ENCODE measurements at regions not wholly inside any gene's neighbourhood (a gene's known extent, or its start where the extent isn't known, plus 50 kb on each side); places are given as distances from the start of the nearest gene placed in this dataset.

GRCh38 chr16:79439901-79440300 is 160.6 kb downstream of the MAF start:
- DNase-seq (ENCODE audit: low read depth): no peak

GRCh38 chr16:79437764-79438751 is 162.5 kb downstream of the MAF start:
- DNase-seq (ENCODE audit: low read depth): no peak

GRCh38 chr16:79436885-79437284 is 163.7 kb downstream of the MAF start:
- no peak for DNase-seq (ENCODE audit: low read depth)

DNA sequence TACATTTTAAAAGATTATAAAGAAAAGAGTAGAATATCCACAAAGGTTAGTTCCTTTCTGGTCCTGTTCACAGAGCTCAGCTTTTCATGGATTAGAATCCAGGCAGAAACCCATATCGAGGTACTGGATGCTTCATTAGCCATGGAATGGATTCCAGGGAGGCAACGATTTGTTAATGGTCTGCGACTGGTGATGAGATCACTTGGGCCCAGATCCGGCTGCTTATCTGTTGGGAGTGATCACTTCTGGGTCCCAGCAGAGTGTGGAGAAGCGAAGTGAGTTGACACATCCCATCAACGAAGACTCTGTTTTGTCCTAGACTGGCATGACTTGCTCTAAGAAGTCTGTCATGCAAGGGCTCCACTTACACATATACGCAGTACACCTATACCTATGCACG is 165.8 kb downstream of the MAF start:
- no peak for DNase-seq (ENCODE audit: low read depth)

DNA sequence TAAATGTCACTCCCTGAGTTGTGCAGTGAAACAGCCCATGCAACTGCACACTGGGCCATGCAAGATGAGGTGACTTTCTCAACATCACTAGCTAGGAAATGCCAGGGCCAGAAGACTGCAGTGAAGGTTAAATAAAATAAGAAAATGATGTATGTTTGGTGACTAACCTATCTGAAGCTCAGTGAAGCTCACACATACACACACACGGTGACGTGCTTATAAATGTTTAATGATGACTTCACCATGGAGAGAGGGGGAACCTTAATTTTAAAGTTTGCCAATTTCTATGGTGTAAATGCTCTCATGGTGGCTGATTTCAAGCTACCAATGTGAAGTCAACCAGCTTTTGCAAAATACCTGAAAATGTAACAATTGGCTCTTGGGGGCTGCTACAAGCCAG is 166.4 kb downstream of the MAF start:
- DNase-seq (ENCODE audit: low read depth): no peak

DNA sequence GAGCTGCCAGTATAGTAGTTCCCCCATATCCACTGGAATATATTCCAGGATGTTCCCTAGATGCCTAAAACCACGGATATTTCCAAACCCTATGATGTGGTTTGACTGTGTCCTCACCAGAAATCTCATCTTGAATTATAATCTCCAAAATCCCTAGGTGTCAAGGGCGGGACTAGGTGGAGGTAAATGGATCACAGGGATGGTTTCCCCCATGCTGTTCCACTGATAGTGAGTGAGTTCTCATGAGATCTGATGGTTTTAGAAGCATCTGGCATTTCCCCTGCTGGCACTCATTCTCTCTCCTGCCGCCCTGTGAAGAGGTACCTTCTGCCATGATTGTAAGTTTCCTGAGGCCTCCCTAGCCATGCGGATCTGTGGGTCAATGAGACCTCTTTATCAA is 168.6 kb downstream of the MAF start:
- DNase-seq (ENCODE audit: low read depth): no peak

DNA sequence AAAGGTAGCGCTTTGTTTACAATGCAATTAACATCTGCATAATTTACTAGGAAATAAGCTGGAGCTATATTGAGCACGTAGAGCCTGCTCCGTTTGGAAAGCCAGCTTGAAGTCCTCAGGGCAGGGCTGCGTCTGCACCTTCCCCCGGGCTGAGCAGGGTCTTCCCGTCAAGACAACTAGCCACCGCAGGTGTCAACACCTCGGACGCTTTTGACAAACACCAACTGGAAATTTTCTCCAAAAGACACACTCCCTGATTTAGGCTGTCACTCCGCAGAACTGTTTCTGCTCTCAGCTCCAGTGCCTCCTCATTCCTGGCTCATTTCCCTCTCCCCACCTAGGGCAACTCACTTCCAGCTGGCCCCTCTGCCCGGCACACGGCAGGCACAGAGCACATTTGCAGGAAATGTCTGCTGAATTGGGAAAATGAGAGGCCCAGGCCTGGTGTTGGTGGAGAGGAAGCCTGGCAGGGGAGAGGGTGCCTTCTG is 170.3 kb downstream of the MAF start:
- no peak for DNase-seq (ENCODE audit: low read depth)

DNA sequence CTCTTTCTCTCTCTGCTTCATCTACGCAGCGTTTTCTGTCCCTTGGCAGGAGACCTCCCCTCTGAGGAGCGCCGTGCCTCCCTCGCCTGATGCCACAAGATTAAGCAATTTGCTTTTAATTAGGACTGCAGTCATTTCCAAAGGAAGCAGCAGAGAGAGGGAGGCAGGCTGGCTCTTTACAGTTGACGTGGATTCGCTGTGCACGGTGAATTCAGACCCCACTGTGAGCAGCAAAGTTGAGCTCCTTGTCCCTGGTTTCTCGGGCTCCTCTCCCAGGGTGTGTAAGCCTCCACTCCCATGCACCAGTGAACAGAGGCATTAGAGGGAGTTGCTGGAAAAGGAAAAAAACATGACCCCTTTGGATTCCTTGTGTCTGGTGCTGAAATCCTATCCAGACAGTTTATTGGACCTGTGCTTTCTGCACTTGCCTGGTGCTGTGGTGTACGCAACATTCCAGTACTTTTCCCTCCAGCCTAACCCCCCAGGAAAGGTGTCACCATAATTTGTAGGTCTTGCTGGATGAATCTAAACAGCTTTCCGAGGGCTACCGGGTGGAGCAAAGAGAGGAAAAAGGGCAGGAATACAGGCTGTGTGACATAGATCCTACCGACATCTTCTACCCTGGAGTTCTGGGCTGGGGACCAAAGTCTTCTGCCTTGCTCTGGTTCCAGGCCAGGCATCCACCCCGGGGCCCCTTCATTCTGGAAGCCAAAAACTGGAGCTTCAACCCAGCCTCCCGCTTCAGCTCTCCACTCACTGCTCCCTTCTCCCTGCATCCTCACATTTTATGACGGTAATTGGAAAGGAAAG is 171.0 kb downstream of the MAF start:
- DNase-seq (ENCODE audit: low read depth): no peak

DNA sequence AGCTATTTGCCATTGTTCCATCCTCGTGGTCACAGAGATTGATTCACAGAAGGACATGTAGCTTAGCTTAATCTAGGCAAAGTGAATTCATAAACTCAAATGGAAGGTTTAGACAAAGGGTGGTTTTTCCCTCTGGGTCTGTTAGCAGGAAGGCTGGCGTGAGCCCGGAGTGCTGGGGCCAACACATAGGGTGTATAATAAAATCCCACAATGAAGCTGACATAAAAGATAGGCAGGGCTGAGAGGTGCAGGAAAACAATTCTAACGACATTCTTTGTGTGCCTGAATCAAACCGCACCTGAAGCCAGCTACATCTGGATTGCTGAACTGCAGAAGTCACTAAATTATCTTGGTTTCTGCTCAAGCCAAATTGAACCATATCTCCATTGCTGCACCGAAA is 173.9 kb downstream of the MAF start:
- no peak for DNase-seq (ENCODE audit: low read depth)

DNA sequence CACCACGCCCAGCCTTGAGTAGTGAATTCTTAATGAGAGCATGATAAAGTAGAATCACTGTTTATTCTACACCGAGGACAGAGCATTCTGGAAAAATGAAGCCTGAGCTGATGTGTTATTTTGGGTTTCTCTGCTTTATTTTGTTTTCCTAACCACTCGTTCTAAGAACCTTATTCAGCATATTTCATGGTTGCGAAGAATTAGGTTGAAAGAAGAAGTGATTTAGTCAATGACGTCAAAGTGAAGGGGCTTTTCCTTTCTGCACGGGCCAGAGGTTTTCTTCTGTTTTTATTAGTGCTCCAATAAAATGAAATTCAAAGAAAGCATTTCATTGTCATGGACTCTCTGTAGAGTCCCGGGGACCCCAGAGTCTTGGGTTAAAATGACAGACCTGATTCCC is 178.5 kb downstream of the MAF start:
- no peak for DNase-seq (ENCODE audit: low read depth)

- DNase-seq (ENCODE audit: low read depth): no peak
Measured at GRCh38 chr16:79421126-79421525, 179.4 kb downstream of the MAF start.

GRCh38 chr16:79420493-79420892 is 180.0 kb downstream of the MAF start:
- no peak for DNase-seq (ENCODE audit: low read depth)

DNA sequence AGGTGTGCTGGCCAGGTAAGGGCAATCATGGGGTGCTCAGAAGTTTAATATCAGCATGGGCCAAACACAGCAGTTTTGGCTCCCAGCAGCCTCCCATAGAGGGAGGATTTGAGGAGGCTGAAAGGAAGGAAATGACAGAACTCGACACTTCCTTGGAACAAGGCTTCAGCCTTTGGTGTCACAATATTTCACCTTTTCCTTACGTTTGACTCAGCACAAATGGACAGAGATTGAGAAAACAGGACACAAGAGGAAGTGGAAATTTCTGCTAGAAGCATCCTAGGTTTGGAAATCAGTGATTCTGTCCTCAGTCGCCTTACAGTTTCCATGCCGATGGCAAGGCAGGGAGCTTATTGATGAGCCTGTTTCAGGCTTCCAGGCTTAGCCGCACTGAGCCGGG is 181.4 kb downstream of the MAF start:
- DNase-seq (ENCODE audit: low read depth): no peak

GRCh38 chr16:79417601-79418008 is 182.9 kb downstream of the MAF start:
- no peak for DNase-seq (ENCODE audit: low read depth)

GRCh38 chr16:79415983-79416640 is 184.4 kb downstream of the MAF start:
- DNase-seq (ENCODE audit: low read depth): no peak

- no peak for DNase-seq (ENCODE audit: low read depth)
Measured at GRCh38 chr16:79412783-79413225, 187.7 kb downstream of the MAF start.

DNA sequence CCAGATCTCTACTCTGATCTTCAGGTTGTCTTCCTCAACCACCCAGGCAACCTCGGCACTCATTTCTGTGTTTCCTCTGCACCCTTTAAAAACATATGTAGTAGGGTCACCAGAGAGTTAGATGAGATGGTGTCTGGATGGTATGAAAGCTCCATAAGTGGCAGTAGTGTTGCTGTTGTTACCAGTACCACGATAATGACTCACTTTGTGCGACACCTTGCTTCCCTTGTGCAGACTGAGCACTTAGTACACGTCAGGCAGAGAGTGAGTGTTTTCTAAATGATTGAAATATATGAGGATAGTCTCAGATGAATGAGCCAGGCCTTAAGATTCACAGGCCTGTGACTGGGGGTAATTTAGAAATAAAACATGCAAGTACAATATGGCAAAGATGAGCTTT is 188.7 kb downstream of the MAF start:
- no peak for DNase-seq (ENCODE audit: low read depth)

DNA sequence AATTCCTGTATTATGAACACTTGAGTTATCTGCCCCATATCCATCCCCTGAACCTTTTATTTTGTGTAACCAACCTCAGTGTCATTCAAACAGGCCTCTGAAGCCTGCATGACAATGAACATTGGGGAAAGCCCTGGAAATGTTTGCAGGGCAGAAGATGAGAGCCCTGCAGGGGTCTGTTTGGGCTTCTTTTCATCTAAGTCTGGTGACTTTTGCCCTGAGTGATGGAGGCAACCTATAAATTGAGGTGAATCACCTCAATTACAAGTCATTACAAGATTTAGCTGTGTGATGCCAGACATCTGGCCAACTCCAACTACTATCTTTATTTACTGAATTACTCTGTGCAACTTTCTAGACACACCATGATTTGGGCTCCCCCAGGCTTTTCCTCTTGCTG is 189.2 kb downstream of the MAF start:
- DNase-seq (ENCODE audit: low read depth): no peak

- DNase-seq (ENCODE audit: low read depth): no peak
Measured at GRCh38 chr16:79409978-79410377, 190.6 kb downstream of the MAF start.

GRCh38 chr16:79408355-79408754 is 192.2 kb downstream of the MAF start:
- DNase-seq (ENCODE audit: low read depth): no peak

DNA sequence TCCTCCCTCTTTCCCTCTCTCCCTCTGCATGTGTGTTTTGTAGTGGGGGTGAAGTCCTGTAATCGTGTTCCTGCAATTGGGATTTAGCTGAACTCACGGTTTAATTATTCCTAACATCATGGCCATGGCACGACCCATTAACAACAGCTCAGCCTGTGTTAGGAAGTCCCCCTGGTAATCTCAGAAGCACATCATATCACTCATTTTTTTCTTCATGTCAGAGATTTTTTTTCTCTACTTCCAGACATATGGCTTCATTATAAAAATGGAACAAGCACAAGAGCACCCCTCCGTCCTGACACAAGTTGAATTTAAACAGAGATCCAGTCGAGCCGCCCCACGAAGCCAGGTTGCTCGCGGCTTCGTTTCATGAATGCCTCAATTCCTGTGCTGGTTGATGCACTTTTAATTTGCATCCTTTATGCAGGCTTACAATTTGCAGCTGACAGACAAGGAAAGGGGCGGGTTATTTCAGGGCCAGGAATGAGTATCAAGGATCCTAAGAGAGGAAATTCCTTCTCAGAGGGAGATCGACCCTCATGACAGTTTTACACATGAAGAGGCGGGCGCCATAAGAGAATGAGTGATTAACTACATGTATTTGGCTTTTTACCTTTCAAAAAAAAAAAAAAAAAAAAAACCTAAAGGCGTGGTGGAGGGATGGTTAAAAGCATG is 192.9 kb downstream of the MAF start:
- no peak for DNase-seq (ENCODE audit: low read depth)

- DNase-seq (ENCODE audit: low read depth): no peak
Measured at GRCh38 chr16:79407005-79407404, 193.5 kb downstream of the MAF start.
